ENCODE measurements at regions not wholly inside any gene's neighbourhood (a gene's known extent, or its start where the extent isn't known, plus 50 kb on each side); places are given as distances from the start of the nearest gene placed in this dataset.

- no peaks in the 10 kb centered on the region for H3K9me3 ChIP-seq
- H3K4me1 ChIP-seq = no peaks in the 10 kb centered on the region
- no peaks in the 10 kb centered on the region for H3K36me3 ChIP-seq
- peaks cover 11% of the 10 kb centered on the region for H3K27me3 ChIP-seq (ENCODE audit: low read depth)
- no peak for TF ChIP-seq CTCF (IDR thresholded peaks at IDR 0.05)
- H3K4me3 ChIP-seq = no peak overlapping the region
- H3K27ac ChIP-seq = no peak overlapping the region
- intact Hi-C loops (cut with DNase I) = no loop called here
- no peak for DNase-seq
- ATAC-seq = no peak
These were observed 74.6 kb upstream of the SEPTIN5 start for GRCh38 chr22:19639610-19640135.

GRCh38 chr22:19640306-19640705 lies 74.0 kb upstream of the SEPTIN5 start:
- intact Hi-C loops (cut with DNase I) = no loop called here
- no peak for DNase-seq
- ATAC-seq = no peak

GRCh38 chr22:19641254-19641982 lies 72.9 kb upstream of the SEPTIN5 start:
- H3K27me3 ChIP-seq (ENCODE audit: low read depth) = peaks cover 16% of the 10 kb centered on the region
- TF ChIP-seq CTCF (IDR thresholded peaks at IDR 0.05) = peak; percentile 27
- DNase-seq (no peak), ATAC-seq (peak; percentile 64 to 66)
- H3K4me1 ChIP-seq = no peaks in the 10 kb centered on the region
- intact Hi-C loops (cut with DNase I) = no loop called here
- H3K36me3 ChIP-seq = no peaks in the 10 kb centered on the region
- H3K4me3 ChIP-seq = no peak overlapping the region
- no peaks in the 10 kb centered on the region for H3K9me3 ChIP-seq
- no peak overlapping the region for H3K27ac ChIP-seq

More at GRCh38 chr22:19640306-19640705, 74.0 kb upstream of the SEPTIN5 start:
- H3K4me1 ChIP-seq = no peaks in the 10 kb centered on the region
- H3K27me3 ChIP-seq (ENCODE audit: low read depth) = peaks cover 13% of the 10 kb centered on the region
- H3K9me3 ChIP-seq = no peaks in the 10 kb centered on the region
- no peak overlapping the region for H3K27ac ChIP-seq
- no peak for TF ChIP-seq CTCF (IDR thresholded peaks at IDR 0.05)
- no peak overlapping the region for H3K4me3 ChIP-seq
- H3K36me3 ChIP-seq = no peaks in the 10 kb centered on the region

- Histone ChIP-seq H3K27ac (no peak overlapping the region), H3K4me1 (no peaks in the 10 kb centered on the region), H3K4me3 (no peak overlapping the region), H3K27me3 (ENCODE audit: low read depth) (peaks cover 16% of the 10 kb centered on the region), H3K36me3 (no peaks in the 10 kb centered on the region), H3K9me3 (no peaks in the 10 kb centered on the region)
- no peak for TF ChIP-seq CTCF (IDR thresholded peaks at IDR 0.05)
- DNase-seq (no peak), ATAC-seq (no peak)
- intact Hi-C loops (cut with DNase I) = no loop called here
These were observed 72.3 kb upstream of the SEPTIN5 start for GRCh38 chr22:19641983-19642451.

GRCh38 chr22:19643448-19644313 lies 70.6 kb upstream of the SEPTIN5 start:
- Histone ChIP-seq H3K9me3 (peaks cover 15% of the 10 kb centered on the region), H3K4me3 (no peak overlapping the region), H3K36me3 (no peaks in the 10 kb centered on the region), H3K27ac (no peak overlapping the region), H3K4me1 (no peaks in the 10 kb centered on the region), H3K27me3 (ENCODE audit: low read depth) (peaks cover 16% of the 10 kb centered on the region)
- DNase-seq = no peak
- no peak for TF ChIP-seq CTCF (IDR thresholded peaks at IDR 0.05)
- intact Hi-C loops (cut with DNase I) = no loop called here
- ATAC-seq = no peak

Data from lower lobe of right lung (tissue), 2 donors.